IMR-90 (cell line): ENCODE measurements at regions not wholly inside any gene's neighbourhood (a gene's known extent, or its start where the extent isn't known, plus 50 kb on each side); places are given as distances from the start of the nearest gene placed in this dataset.
A peak's percentile ranks its signal among the peaks of the same experiment; 100 is the strongest.

ENCODE experiments used
- ATAC-seq: fragments of 200-7000 bp; cut with Tn5 transposase; 2 replicates; pipeline ENCODE4 v1.9.1; 2020; ENCODE audit warnings: low read depth, mild to moderate bottlenecking, moderate library complexity
- BruUV-seq: library from RNA; stranded (reverse); fragments of 400-500 nt; replicated peaks from 2 replicates; lab custom pipeline; 2021; lab: Mats Ljungman, UMichigan
- CTCF ChIA-PET: fragments of 300-600 bp; formaldehyde crosslinking; extraction: SDS; loops from one replicate; lab custom pipeline; 2021; ENCODE audit warnings: antibody characterized with exemption; lab: Yijun Ruan, JAX
- POLR2A ChIA-PET: fragments of 300-600 bp; sonication (Branson Sonifier 250); formaldehyde crosslinking; loops from one replicate; lab custom pipeline; 2022; ENCODE audit warnings: antibody characterized with exemption; ENCODE audit not compliant: unreplicated experiment; lab: Charles Lee
- DNase-seq: peaks from one replicate; pipeline ENCODE4 v3.0.0; 2013
- H2AFZ ChIP-seq: replicated peaks from 2 replicates; pipeline ENCODE3; 2013; ENCODE audit warnings: low read length, mild to moderate bottlenecking; ENCODE audit not compliant: poor library complexity
- H2AK5ac ChIP-seq: 2 replicates; pipeline ENCODE4 v1.6.1; 2013; ENCODE audit warnings: low read depth, low read length, inconsistent platforms
- H2AK9ac ChIP-seq: replicated peaks from 2 replicates; pipeline ENCODE3; 2013; ENCODE audit warnings: mild to moderate bottlenecking, low read depth, low read length, moderate library complexity; ENCODE audit not compliant: poor library complexity
- H2BK120ac ChIP-seq: 2 replicates; pipeline ENCODE4 v1.6.1; 2013; ENCODE audit warnings: low read depth, low read length, inconsistent platforms
- H2BK15ac ChIP-seq: 3 replicates; pipeline ENCODE4 v1.6.1; 2013; ENCODE audit warnings: low read depth, low read length, inconsistent platforms
- H2BK20ac ChIP-seq: 2 replicates; pipeline ENCODE4 v1.6.1; 2013; ENCODE audit warnings: low read depth, mild to moderate bottlenecking, inconsistent platforms, low read length, moderate library complexity
- H2BK5ac ChIP-seq: 2 replicates; pipeline ENCODE4 v1.6.1; 2013; ENCODE audit warnings: mild to moderate bottlenecking, low read depth, low read length, inconsistent platforms; ENCODE audit not compliant: poor library complexity, severe bottlenecking
- H3K14ac ChIP-seq: replicated peaks from 2 replicates; pipeline ENCODE4 v1.6.1; 2013; ENCODE audit warnings: low read depth, low read length, inconsistent platforms
- H3K18ac ChIP-seq: 2 replicates; pipeline ENCODE4 v1.6.1; 2013; ENCODE audit warnings: low read depth, low read length, control low read depth
- H3K23ac ChIP-seq: 2 replicates; pipeline ENCODE4 v1.6.1; 2013; ENCODE audit warnings: low read depth, low read length, inconsistent platforms
- H3K27ac ChIP-seq: 2 replicates; pipeline ENCODE4 v1.5.1; 2013; ENCODE audit warnings: mild to moderate bottlenecking, control low read depth, low read length; ENCODE audit not compliant: insufficient read depth
- H3K27me3 ChIP-seq: 2 replicates; pipeline ENCODE4 v1.6.1; 2013; ENCODE audit warnings: low read length; ENCODE audit not compliant: control insufficient read depth, insufficient read depth
- H3K36me3 ChIP-seq: 2 replicates; pipeline ENCODE4 v1.6.1; 2013; ENCODE audit warnings: low read length, mixed read lengths; ENCODE audit not compliant: control insufficient read depth, insufficient read depth
- H3K4ac ChIP-seq: 2 replicates; pipeline ENCODE4 v1.6.1; 2013; ENCODE audit warnings: low read depth, low read length, inconsistent platforms
- H3K4me1 ChIP-seq: 2 replicates; pipeline ENCODE4 v1.6.1; 2013; ENCODE audit warnings: low read length, mixed read lengths; ENCODE audit not compliant: control insufficient read depth, insufficient read depth
- H3K4me2 ChIP-seq: 2 replicates; pipeline ENCODE4 v1.6.1; 2013; ENCODE audit warnings: low read depth, mild to moderate bottlenecking, control low read depth, low read length, moderate library complexity
- H3K4me3 ChIP-seq: 2 replicates; pipeline ENCODE4 v1.5.1; 2013; ENCODE audit warnings: low read depth, mild to moderate bottlenecking, control low read depth, low read length, moderate library complexity; ENCODE audit not compliant: insufficient read depth
- H3K56ac ChIP-seq: 2 replicates; pipeline ENCODE4 v1.6.1; 2013; ENCODE audit warnings: low read length, inconsistent platforms; ENCODE audit not compliant: insufficient read depth; ENCODE audit errors: extremely low read depth
- H3K79me1 ChIP-seq, 2 experiments: 2 replicates each; pipeline ENCODE4 v1.6.1; 2013; ENCODE audit warnings: low read length in 2 of 2, inconsistent platforms in 1 of 2, low read depth in 1 of 2
- H3K9ac ChIP-seq: 2 replicates; pipeline ENCODE4 v1.6.1; 2013; ENCODE audit warnings: low read depth, low read length, control low read depth
- H3K9me1 ChIP-seq: 2 replicates; pipeline ENCODE4 v1.6.1; 2013; ENCODE audit warnings: low read length, inconsistent platforms; ENCODE audit not compliant: insufficient read depth
- H3K9me3 ChIP-seq: 2 replicates; pipeline ENCODE4 v1.6.1; 2013; ENCODE audit warnings: low read length; ENCODE audit not compliant: control insufficient read depth, insufficient read depth
- H4K20me1 ChIP-seq: 2 replicates; pipeline ENCODE4 v1.6.1; 2013; ENCODE audit warnings: low read length, inconsistent platforms; ENCODE audit not compliant: insufficient read depth
- H4K5ac ChIP-seq: 2 replicates; pipeline ENCODE4 v1.6.1; 2013; ENCODE audit warnings: mild to moderate bottlenecking, low read depth, low read length, control low read depth
- H4K8ac ChIP-seq, 2 experiments: 2 replicates each; pipeline ENCODE4 v1.6.1; 2013; ENCODE audit warnings: low read depth in 2 of 2, low read length in 2 of 2, control low read depth in 1 of 2, inconsistent platforms in 1 of 2
- H4K91ac ChIP-seq: 2 replicates; pipeline ENCODE4 v1.6.1; 2013; ENCODE audit warnings: low read depth, low read length, inconsistent platforms; ENCODE audit not compliant: insufficient read depth
- BHLHE40 ChIP-seq: fragments of 150-350 bp; IDR thresholded peaks from 2 replicates; pipeline ENCODE4 v1.6.1; 2016; ENCODE audit warnings: mild to moderate bottlenecking, low read depth, low read length
- CEBPB ChIP-seq: IDR thresholded peaks from 2 replicates; pipeline ENCODE4 v1.6.1; 2012; ENCODE audit warnings: low read depth, low read length, improper control_type of control experiment
- FOS ChIP-seq: fragments of 150-350 bp; IDR thresholded peaks from 2 replicates; pipeline ENCODE4 v1.6.1; 2016; ENCODE audit warnings: low read depth, low read length
- MAZ ChIP-seq: IDR thresholded peaks from 2 replicates; pipeline ENCODE4 v1.6.1; 2012; ENCODE audit warnings: low read depth, mild to moderate bottlenecking, low read length, improper control_type of control experiment, moderate library complexity, borderline replicate concordance
- MXI1 ChIP-seq: IDR thresholded peaks from 2 replicates; pipeline ENCODE4 v1.6.1; 2012; ENCODE audit warnings: low read depth, mild to moderate bottlenecking, low read length, moderate library complexity, borderline replicate concordance
- NFE2L2 ChIP-seq: fragments of 150-350 bp; IDR thresholded peaks from 2 replicates; pipeline ENCODE4 v1.6.1; 2016; ENCODE audit warnings: low read depth, mild to moderate bottlenecking, low read length
- RAD21 ChIP-seq: IDR thresholded peaks from 2 replicates; pipeline ENCODE4 v1.6.1; 2012; ENCODE audit warnings: low read length, improper control_type of control experiment
- RCOR1 ChIP-seq: IDR thresholded peaks from 2 replicates; pipeline ENCODE4 v1.6.1; 2012; ENCODE audit warnings: mild to moderate bottlenecking, low read length, improper control_type of control experiment; ENCODE audit not compliant: insufficient replicate concordance
- SMC3 ChIP-seq: fragments of 150-350 bp; IDR thresholded peaks from 2 replicates; pipeline ENCODE4 v1.6.1; 2016; ENCODE audit warnings: low read depth, mild to moderate bottlenecking, antibody characterized with exemption, low read length, moderate library complexity
- WGBS, 2 experiments: methylation state at CpG; one replicate each; pipeline versions ENCODE4 v1.1.5 to v1.1.7; 2013; ENCODE audit warnings: missing lambda C conversion rate in 2 of 2; ENCODE audit not compliant: insufficient read length in 1 of 2; ENCODE audit errors: extremely low coverage in 2 of 2; 5-methylcytosine and 5-hydroxymethylcytosine counted together
- dilution Hi-C: fragments of 300-500 bp; cut with HindIII; formaldehyde crosslinking; loops from one replicate; pipeline ENCODE4 v1.14.3; 2018; ENCODE audit warnings: low sequenced_read_pairs; ENCODE audit not compliant: unreplicated experiment
- in situ Hi-C: fragments of 300-500 bp; cut with MboI; formaldehyde crosslinking; loops from 3 replicates; pipeline ENCODE4 v1.14.3; 2019; ENCODE audit warnings: low sequenced_read_pairs, inconsistent platforms, mixed read lengths
- intact Hi-C: fragments of 100-400 bp; cut with micrococcal nuclease; formaldehyde crosslinking; loops from 2 replicates; pipeline ENCODE4 v1.10.0; 2022
- TF ChIP-seq, protein P1 (sequence below): fragments of 150-350 bp; IDR thresholded peaks from 2 replicates; pipeline ENCODE4 v1.6.1; 2017; ENCODE audit warnings: mild to moderate bottlenecking, antibody characterized with exemption, low read length, low read depth
- TF ChIP-seq, protein P2 (sequence below): fragments of 150-350 bp; IDR thresholded peaks from 2 replicates; pipeline ENCODE4 v1.6.1; 2016; ENCODE audit warnings: low read depth, mild to moderate bottlenecking, low read length, moderate library complexity, borderline replicate concordance
- TF ChIP-seq, protein P3 (sequence below): conservative IDR thresholded peaks from 2 replicates; pipeline ENCODE4 v1.5.1; 2012; ENCODE audit warnings: mild to moderate bottlenecking, low read depth, low read length, improper control_type of control experiment

DNA sequence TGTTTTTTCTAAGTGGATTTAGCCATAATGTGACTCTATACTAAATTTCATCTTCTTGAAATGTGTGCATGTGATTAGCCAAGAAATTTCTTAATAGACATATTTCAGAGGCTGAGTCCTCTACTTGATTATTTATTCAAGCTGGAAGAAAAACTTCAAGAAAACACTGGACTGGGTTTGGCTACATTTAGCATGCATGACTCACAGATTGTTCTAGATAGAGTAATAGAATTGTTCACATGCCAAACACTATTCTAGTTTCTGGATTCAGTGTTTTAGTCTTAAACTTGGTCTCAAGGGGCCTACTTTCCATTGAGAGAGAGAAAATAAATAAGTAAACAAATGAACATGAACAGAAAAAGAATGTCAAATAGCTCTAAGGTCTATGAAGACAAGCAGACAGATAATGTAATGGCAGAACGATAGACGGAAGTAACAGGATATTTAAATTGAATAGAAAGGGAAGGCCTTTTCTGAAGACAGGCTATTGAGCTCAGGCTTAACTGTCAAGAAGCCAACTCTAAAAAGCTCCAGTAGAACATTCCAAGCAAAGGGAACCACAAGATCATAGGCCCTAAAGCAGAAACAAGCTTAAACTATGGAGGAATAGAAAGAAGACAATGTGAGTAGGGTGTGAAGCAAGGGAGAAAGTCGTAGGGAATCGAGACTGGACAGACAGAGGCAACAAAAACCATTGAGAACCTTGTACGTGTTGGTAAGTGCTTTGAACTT lies 104.6 kb downstream of the TMEM144 start (continued):
- TF ChIP-seq MXI1, result no peak

DNA sequence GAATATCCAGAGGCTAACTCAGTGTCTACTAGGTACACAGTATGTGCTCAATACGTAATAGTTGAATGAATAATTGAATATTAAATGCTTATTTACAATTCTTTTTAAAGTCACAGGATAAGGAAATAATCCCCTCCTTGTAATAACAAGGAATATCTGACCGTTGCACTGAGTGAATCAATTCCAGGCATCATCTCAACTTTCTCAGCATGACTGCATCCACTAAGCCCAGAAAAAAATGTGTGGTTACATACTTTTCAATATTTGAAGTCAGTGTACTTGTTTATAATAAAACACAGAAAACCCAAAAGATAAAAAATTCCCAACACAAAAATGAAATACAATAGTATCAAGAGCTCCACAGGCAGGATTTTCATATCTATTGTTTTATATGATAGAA lies 105.4 kb downstream of the TMEM144 start:
- POLR2A ChIA-PET, result no interaction called here
- TF ChIP-seq RAD21, result no peak
- TF ChIP-seq, protein P1, sequence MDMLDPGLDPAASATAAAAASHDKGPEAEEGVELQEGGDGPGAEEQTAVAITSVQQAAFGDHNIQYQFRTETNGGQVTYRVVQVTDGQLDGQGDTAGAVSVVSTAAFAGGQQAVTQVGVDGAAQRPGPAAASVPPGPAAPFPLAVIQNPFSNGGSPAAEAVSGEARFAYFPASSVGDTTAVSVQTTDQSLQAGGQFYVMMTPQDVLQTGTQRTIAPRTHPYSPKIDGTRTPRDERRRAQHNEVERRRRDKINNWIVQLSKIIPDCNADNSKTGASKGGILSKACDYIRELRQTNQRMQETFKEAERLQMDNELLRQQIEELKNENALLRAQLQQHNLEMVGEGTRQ, result no peak
- TF ChIP-seq, protein P2, sequence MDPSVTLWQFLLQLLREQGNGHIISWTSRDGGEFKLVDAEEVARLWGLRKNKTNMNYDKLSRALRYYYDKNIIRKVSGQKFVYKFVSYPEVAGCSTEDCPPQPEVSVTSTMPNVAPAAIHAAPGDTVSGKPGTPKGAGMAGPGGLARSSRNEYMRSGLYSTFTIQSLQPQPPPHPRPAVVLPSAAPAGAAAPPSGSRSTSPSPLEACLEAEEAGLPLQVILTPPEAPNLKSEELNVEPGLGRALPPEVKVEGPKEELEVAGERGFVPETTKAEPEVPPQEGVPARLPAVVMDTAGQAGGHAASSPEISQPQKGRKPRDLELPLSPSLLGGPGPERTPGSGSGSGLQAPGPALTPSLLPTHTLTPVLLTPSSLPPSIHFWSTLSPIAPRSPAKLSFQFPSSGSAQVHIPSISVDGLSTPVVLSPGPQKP, result no peak
- no peak for TF ChIP-seq SMC3
- TF ChIP-seq BHLHE40, result no peak
- no peak for TF ChIP-seq NFE2L2
- no peak for TF ChIP-seq RCOR1
- TF ChIP-seq FOS, result no peak
- no peak for TF ChIP-seq MAZ
- TF ChIP-seq CEBPB, result no peak
- TF ChIP-seq, protein P3, sequence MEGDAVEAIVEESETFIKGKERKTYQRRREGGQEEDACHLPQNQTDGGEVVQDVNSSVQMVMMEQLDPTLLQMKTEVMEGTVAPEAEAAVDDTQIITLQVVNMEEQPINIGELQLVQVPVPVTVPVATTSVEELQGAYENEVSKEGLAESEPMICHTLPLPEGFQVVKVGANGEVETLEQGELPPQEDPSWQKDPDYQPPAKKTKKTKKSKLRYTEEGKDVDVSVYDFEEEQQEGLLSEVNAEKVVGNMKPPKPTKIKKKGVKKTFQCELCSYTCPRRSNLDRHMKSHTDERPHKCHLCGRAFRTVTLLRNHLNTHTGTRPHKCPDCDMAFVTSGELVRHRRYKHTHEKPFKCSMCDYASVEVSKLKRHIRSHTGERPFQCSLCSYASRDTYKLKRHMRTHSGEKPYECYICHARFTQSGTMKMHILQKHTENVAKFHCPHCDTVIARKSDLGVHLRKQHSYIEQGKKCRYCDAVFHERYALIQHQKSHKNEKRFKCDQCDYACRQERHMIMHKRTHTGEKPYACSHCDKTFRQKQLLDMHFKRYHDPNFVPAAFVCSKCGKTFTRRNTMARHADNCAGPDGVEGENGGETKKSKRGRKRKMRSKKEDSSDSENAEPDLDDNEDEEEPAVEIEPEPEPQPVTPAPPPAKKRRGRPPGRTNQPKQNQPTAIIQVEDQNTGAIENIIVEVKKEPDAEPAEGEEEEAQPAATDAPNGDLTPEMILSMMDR, result no peak

More for the DNA sequence above, 105.4 kb downstream of the TMEM144 start:
- no peak overlapping the region for H2BK15ac ChIP-seq
- dilution Hi-C loops (no loop called here), intact Hi-C loops (no loop called here), in situ Hi-C loops (no loop called here)
- H3K18ac ChIP-seq, result peak overlapping the region; percentile 100
- peak overlapping the region; percentile 84; the same call in 1 of the 2 replicates for H3K14ac ChIP-seq
- H3K4me1 ChIP-seq, result peaks cover 17% of the 10 kb centered on the region
- H3K36me3 ChIP-seq, result no peaks in the 10 kb centered on the region
- no peaks in the 10 kb centered on the region for H3K79me1 ChIP-seq
- peak overlapping the region; percentile 71; the same call in 1 of the 2 replicates for H3K27ac ChIP-seq
- peak overlapping the region in 1 of 2 experiments; percentile 100; a peak in 2 of 4 replicates for H4K8ac ChIP-seq
- H4K5ac ChIP-seq, result peak overlapping the region; percentile 100
- no peak overlapping the region; the same call in 1 of the 2 replicates for H3K56ac ChIP-seq
- WGBS, 2 experiments, result no CpG with 5 or more reads among the region's 2 CpGs
- peak overlapping the region; percentile 42; the same call in 1 of the 2 replicates for H3K4me2 ChIP-seq
- no peak overlapping the region for H3K9ac ChIP-seq
- H3K9me1 ChIP-seq, result peaks cover 7% of the 10 kb centered on the region
- H4K91ac ChIP-seq, result peak overlapping the region; percentile 10; the same call in 1 of the 2 replicates
- peak overlapping the region; percentile 100 for H2BK5ac ChIP-seq
- DNase-seq, result peak; percentile 92
- H2BK20ac ChIP-seq, result peak overlapping the region; percentile 100; the same call in 1 of the 2 replicates
- H4K20me1 ChIP-seq, result no peaks in the 10 kb centered on the region
- no peaks in the 10 kb centered on the region for H3K27me3 ChIP-seq
- no peaks in the 10 kb centered on the region for H3K9me3 ChIP-seq
- no TSS peak for BruUV-seq
- H3K23ac ChIP-seq, result no peak overlapping the region
- peak; percentile 57 for ATAC-seq
- CTCF ChIA-PET, result interaction anchor here (0.5 kb wide), 1 partner anchor 61 kb away, joined by 3 read pairs; no protein-coding TSS in a partner anchor
- peak overlapping the region; percentile 100; the same call in 1 of the 2 replicates for H3K4ac ChIP-seq
- H3K4me3 ChIP-seq, result no peak overlapping the region
- H2AFZ ChIP-seq, result no peak overlapping the region
- H2AK9ac ChIP-seq, result no peak overlapping the region
- peak overlapping the region; percentile 100 for H2BK120ac ChIP-seq
- H2AK5ac ChIP-seq, result no peak overlapping the region
